ENCODE measurements at regions not wholly inside any gene's neighbourhood (a gene's known extent, or its start where the extent isn't known, plus 50 kb on each side); places are given as distances from the start of the nearest gene placed in this dataset.
A peak's percentile ranks its signal among the peaks of the same experiment; 100 is the strongest.
"Not testable (repeated sequence)": the region's sequence is repeated elsewhere in the genome, so short reads cannot be mapped to it uniquely, and the experiment has no call there.

GRCh38 chrX:40867352-40867751, 132.0 kb upstream of the MED14 start:
- ATAC-seq (ENCODE audit: low read depth) (no peak), DNase-seq (no peak)
- CTCF ChIA-PET = no interaction called here
- intact Hi-C loops (cut with micrococcal nuclease) = no loop called here
- H3K4me1 Mint-ChIP-seq = peaks cover 3% of the 10 kb centered on the region
- H3K36me3 Mint-ChIP-seq (ENCODE audit: low read depth) = no peaks in the 10 kb centered on the region
- no peak overlapping the region for H3K27ac Mint-ChIP-seq
- POLR2A ChIA-PET = no interaction called here
- H3K27me3 Mint-ChIP-seq = no peaks in the 10 kb centered on the region
- no peaks in the 10 kb centered on the region for H3K9me3 Mint-ChIP-seq
- H3K4me3 Mint-ChIP-seq = no peak overlapping the region
- no peak for TF ChIP-seq CTCF (IDR thresholded peaks at IDR 0.05)

GRCh38 chrX:40868868-40869267, 133.5 kb upstream of the MED14 start:
- no peaks in the 10 kb centered on the region for H3K9me3 Mint-ChIP-seq
- no peaks in the 10 kb centered on the region for H3K27me3 Mint-ChIP-seq
- CTCF ChIA-PET = no interaction called here
- intact Hi-C loops (cut with micrococcal nuclease) = no loop called here
- H3K27ac Mint-ChIP-seq = no peak overlapping the region
- POLR2A ChIA-PET = no interaction called here
- no peak overlapping the region for H3K4me3 Mint-ChIP-seq
- DNase-seq = no peak
- no peaks in the 10 kb centered on the region for H3K36me3 Mint-ChIP-seq (ENCODE audit: low read depth)
- H3K4me1 Mint-ChIP-seq = peaks cover 3% of the 10 kb centered on the region
- no peak for TF ChIP-seq CTCF (IDR thresholded peaks at IDR 0.05)
- no peak for ATAC-seq (ENCODE audit: low read depth)

GRCh38 chrX:40870982-40871381, 135.6 kb upstream of the MED14 start:
- intact Hi-C loops (cut with micrococcal nuclease) = loop anchor here (10.0 kb wide), 2 partner anchors 144 to 214 kb away; partner anchors contain the start of gene USP9X
- POLR2A ChIA-PET = interaction anchor here (0.6 to 1.6 kb wide), 3 partner anchors 135 to 327 kb away, joined by 3 to 7 read pairs (median 4); partner anchors contain the start of genes MED14 and USP9X

GRCh38 chrX:40871385-40872082, 136.2 kb upstream of the MED14 start:
- ATAC-seq (ENCODE audit: low read depth) (peak; percentile 80), DNase-seq (no peak)
- H3K27me3 Mint-ChIP-seq = no peaks in the 10 kb centered on the region
- CTCF ChIA-PET = no interaction called here
- intact Hi-C loops (cut with micrococcal nuclease) = loop anchor here (10.0 kb wide), 2 partner anchors 143 to 213 kb away; partner anchors contain the start of gene USP9X
- POLR2A ChIA-PET = interaction anchor here (0.5 to 1.6 kb wide), 3 partner anchors 86 to 214 kb away, joined by 4 to 7 read pairs (median 4); partner anchors contain the start of genes MED14 and USP9X
- no peaks in the 10 kb centered on the region for H3K36me3 Mint-ChIP-seq (ENCODE audit: low read depth)
- no peak for TF ChIP-seq CTCF (IDR thresholded peaks at IDR 0.05)
- peaks cover 3% of the 10 kb centered on the region for H3K4me1 Mint-ChIP-seq
- peak overlapping the region; percentile 53 for H3K4me3 Mint-ChIP-seq
- peak overlapping the region; percentile 91 for H3K27ac Mint-ChIP-seq
- no peaks in the 10 kb centered on the region for H3K9me3 Mint-ChIP-seq

More at GRCh38 chrX:40870982-40871381, 135.6 kb upstream of the MED14 start:
- DNase-seq; H3K4me1 Mint-ChIP-seq; H3K27me3 Mint-ChIP-seq; ATAC-seq (ENCODE audit: low read depth); H3K27ac Mint-ChIP-seq; H3K36me3 Mint-ChIP-seq (ENCODE audit: low read depth); H3K4me3 Mint-ChIP-seq; H3K9me3 Mint-ChIP-seq: not testable (repeated sequence)
- CTCF ChIA-PET = interaction anchor here (0.7 kb wide), 1 partner anchor 241 kb away, joined by 3 read pairs; no protein-coding TSS in a partner anchor

GRCh38 chrX:40872351-40872750, 137.0 kb upstream of the MED14 start:
- CTCF ChIA-PET = interaction anchor here (0.6 kb wide), 1 partner anchor 243 kb away, joined by 3 read pairs; no protein-coding TSS in a partner anchor

More at GRCh38 chrX:40872351-40872750, 137.0 kb upstream of the MED14 start:
- ATAC-seq (ENCODE audit: low read depth) = no peak
- POLR2A ChIA-PET = no interaction called here
- Mint-ChIP-seq H3K9me3 (no peaks in the 10 kb centered on the region), H3K4me3 (no peak overlapping the region), H3K27ac (no peak overlapping the region), H3K4me1 (peaks cover 3% of the 10 kb centered on the region), H3K27me3 (no peaks in the 10 kb centered on the region), H3K36me3 (ENCODE audit: low read depth) (no peaks in the 10 kb centered on the region)
- DNase-seq = no peak
- TF ChIP-seq CTCF (IDR thresholded peaks at IDR 0.05) = no peak
- intact Hi-C loops (cut with micrococcal nuclease) = loop anchor here (10.0 kb wide), 2 partner anchors 142 to 212 kb away; partner anchors contain the start of gene USP9X

Data from activated B cell treated with CpG ODN at 0.5 μM for 24 hours (primary cell).